CMK (cell line): ENCODE measurements at regions not wholly inside any gene's neighbourhood (a gene's known extent, or its start where the extent isn't known, plus 50 kb on each side); places are given as distances from the start of the nearest gene placed in this dataset.

Experiments used
- DNase-seq: peaks from one replicate; pipeline ENCODE4 v3.0.0-alpha.2; 2010; ENCODE audit warnings: low read depth

- DNase-seq: no peak
Measured at GRCh38 chr1:221812088-221812752, 70.3 kb upstream of the DUSP10 start.

GRCh38 chr1:221810406-221810805 is 68.5 kb upstream of the DUSP10 start:
- no peak for DNase-seq

- no peak for DNase-seq
Measured at GRCh38 chr1:221809091-221810029, 67.5 kb upstream of the DUSP10 start.

DNA sequence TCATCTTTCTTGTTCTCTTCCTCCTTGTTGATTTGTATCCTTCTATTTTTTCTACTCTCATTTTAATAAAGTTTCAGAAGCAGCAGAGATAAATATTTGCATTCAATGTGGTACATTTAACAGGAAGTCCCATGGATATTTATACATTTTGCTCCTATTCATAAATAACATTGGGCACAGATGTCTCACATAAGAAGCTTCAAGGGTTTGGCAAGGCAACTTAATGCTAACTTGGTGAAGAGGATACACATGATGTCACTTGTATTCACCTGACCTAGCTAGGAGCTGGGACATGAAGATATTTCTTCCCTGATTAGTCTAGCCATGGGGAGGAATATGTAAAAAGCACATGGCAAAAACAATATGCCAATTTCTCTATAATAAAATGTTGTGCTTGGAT is 65.1 kb upstream of the DUSP10 start:
- DNase-seq: no peak

GRCh38 chr1:221806236-221806635 is 64.3 kb upstream of the DUSP10 start:
- no peak for DNase-seq

GRCh38 chr1:221805121-221805520 is 63.2 kb upstream of the DUSP10 start:
- no peak for DNase-seq

DNA sequence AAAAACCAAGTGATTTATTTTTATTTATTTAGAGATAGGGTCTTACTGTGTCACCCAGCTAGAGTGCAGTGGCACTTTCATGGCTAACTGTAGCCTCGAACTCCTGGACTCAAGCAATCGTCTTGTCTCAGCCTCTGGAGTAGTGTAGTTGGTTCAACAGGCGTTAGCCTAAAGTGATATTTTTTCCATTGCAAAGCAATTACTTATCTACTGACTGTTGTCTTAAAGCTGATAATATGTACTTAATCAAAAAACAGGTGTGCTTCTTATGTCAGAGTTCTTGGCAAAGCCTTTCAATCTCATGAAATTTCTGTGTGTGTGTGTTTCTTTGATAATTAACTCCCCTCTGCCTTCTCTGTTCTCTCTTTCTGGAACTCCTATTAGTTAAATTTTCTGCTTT is 62.4 kb upstream of the DUSP10 start:
- no peak for DNase-seq

GRCh38 chr1:221801773-221802516 is 60.1 kb upstream of the DUSP10 start:
- DNase-seq: no peak

GRCh38 chr1:221801251-221801661 is 59.4 kb upstream of the DUSP10 start:
- no peak for DNase-seq

DNA sequence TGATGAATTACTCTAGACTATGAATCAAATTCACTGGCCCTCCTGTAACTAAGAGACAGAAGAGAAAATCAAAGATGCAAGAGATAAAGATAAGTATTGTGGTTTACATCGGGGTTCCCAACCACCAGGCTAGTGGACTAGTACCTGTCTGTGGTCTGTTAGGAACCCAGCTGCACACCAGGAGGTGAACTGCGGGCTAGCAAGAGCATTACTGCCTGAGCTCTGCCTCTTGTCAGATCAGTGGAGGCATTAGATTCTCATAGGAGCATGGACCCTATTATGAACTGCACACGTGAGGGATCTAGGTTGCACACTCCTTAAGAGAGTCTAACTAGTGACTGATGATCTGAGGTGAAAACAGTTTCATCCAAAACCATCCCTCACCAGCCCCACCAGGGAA is 58.9 kb upstream of the DUSP10 start:
- no peak for DNase-seq

GRCh38 chr1:221797506-221797905 is 55.6 kb upstream of the DUSP10 start:
- no peak for DNase-seq

- DNase-seq: no peak
Measured at GRCh38 chr1:221796700-221797099, 54.8 kb upstream of the DUSP10 start.

DNA sequence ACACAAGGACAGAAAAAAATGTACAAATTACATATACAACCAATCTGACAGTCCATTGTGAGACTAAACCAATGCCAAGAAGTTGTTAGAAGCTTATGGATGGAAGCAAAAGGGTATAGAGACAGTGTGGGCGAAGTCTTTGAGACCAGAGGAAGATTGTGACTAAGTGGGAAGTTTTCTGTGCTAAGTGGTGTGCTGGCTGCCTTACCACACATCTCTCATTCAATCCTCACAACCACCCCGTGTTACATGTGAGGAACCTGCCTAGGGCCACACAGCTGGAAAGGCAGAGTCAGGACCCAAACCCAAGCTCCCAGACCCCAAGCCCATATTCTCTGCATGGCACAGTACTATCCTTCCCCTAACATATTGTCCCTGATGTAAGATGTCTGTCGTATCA is 53.5 kb upstream of the DUSP10 start:
- DNase-seq: no peak

DNA sequence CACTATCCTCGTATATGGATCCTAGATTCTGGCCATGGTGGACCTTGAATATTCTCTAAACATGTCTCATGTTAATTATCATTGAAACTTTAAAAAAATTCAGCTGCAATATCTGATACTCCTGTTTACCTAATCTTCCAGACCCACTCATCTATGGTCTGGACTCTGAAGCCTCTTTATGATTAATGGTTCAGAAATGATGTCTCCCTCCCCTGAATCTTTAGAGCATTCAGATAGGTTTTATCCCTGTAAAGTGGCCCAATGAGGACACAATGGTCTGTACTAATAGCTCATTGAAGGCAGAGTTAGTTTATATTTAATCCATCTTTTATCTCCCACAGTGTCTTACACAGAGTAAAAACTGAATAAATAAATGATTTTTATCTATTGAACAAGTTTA is 53.0 kb upstream of the DUSP10 start:
- no peak for DNase-seq

GRCh38 chr1:221794079-221794670 is 52.3 kb upstream of the DUSP10 start:
- DNase-seq: no peak

GRCh38 chr1:221793439-221794078 is 51.7 kb upstream of the DUSP10 start:
- no peak for DNase-seq

DNA sequence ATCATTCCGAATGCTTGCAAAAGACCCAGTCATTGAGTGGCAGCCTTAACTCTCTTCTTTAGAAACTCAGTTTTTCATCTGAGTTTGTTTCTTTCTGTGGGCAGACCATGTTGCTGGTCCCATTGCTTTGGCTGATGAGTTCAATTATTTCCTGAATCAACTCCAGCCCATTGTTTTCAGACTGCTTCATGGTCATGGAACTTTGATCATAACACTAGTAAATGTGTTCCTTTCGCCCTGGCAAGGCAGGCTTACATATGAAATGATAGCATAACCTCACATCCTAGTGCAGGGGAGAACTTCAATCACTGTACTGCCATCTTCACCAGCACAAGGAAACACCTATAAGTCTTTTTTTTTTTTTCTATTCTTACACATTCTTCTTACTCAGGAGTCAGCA is 50.0 kb upstream of the DUSP10 start:
- DNase-seq: no peak
